HCT116 (cell line): ENCODE measurements at regions not wholly inside any gene's neighbourhood (a gene's known extent, or its start where the extent isn't known, plus 50 kb on each side); places are given as distances from the start of the nearest gene placed in this dataset.

Source experiments
- ATAC-seq: fragments of 200-7000 bp; cut with Tn5 transposase; 2 replicates; pipeline ENCODE4 v1.9.1; 2020; ENCODE audit warnings: mild to moderate bottlenecking, moderate library complexity
- BruUV-seq: library from RNA; stranded (reverse); fragments of 400-500 nt; replicated peaks from 2 replicates; lab custom pipeline; 2021; lab: Mats Ljungman, UMichigan
- CTCF ChIA-PET: fragments of 300-600 bp; sonication (Branson Sonifier 250); formaldehyde crosslinking; loops from one replicate; lab custom pipeline; 2021; ENCODE audit warnings: antibody characterized with exemption; lab: Charles Lee
- POLR2A ChIA-PET: fragments of 300-600, 350-600 bp; sonication (Branson Sonifier 250); formaldehyde crosslinking; loops from one replicate; lab custom pipeline; 2021; ENCODE audit warnings: antibody characterized with exemption; lab: Charles Lee
- RAD21 ChIA-PET, 2 experiments: fragments of 300-600 bp; sonication (Branson Sonifier 250); formaldehyde crosslinking; loops; one replicate each; lab custom pipeline; 2023; ENCODE audit warnings: low total read pairs in 2 of 2; ENCODE audit not compliant: uncharacterized antibody in 2 of 2, unreplicated experiment in 2 of 2, low non-redundant PET in 1 of 2; lab: Charles Lee
- DNase-seq: peaks from one replicate; pipeline ENCODE4 v3.0.0-alpha.2; 2010; ENCODE audit warnings: low read depth, low spot score
- H2AFZ ChIP-seq: fragments of 200-600 bp; shearing (Covaris generic), sonication (generic); 2 replicates; pipeline ENCODE4 v1.6.1; 2017; ENCODE audit warnings: low read depth, mixed run types, mixed read lengths, antibody characterized with exemption, low read length; ENCODE audit not compliant: poor library complexity, severe bottlenecking
- H3K27ac ChIP-seq: 2 replicates; pipeline ENCODE4 v1.5.1; 2012; ENCODE audit warnings: low read depth, low read length
- H3K27me3 ChIP-seq: fragments of 200-600 bp; sonication (generic); 2 replicates; pipeline ENCODE4 v1.6.1; 2016; ENCODE audit warnings: mixed run types, low read length, mixed read lengths; ENCODE audit not compliant: insufficient read depth
- H3K36me3 ChIP-seq, 2 experiments: fragments of 200-500 bp in 1 of 2; fragments of 200-600 bp in 1 of 2; sonication (Bioruptor generic) in 1 of 2; sonication (generic) in 1 of 2; 2 replicates each; pipeline versions ENCODE4 v1.5.1 to v1.6.1; 2014 to 2016; ENCODE audit warnings: low read length in 2 of 2, inconsistent platforms in 1 of 2, mixed read lengths in 1 of 2, mixed run types in 1 of 2; ENCODE audit not compliant: insufficient read depth in 2 of 2, control insufficient read depth in 1 of 2
- H3K4me1 ChIP-seq, 2 experiments: fragments of 200-600 bp in 1 of 2; sonication (generic) in 1 of 2; 2 replicates each; pipeline versions ENCODE4 v1.5.1 to v1.6.1; 2012 to 2017; ENCODE audit warnings: low read length in 2 of 2, inconsistent platforms in 1 of 2, mild to moderate bottlenecking in 1 of 2, mixed read lengths in 1 of 2, mixed run types in 1 of 2, moderate library complexity in 1 of 2; ENCODE audit not compliant: insufficient read depth in 2 of 2, control insufficient read depth in 1 of 2
- H3K4me2 ChIP-seq: fragments of 200-600 bp; sonication (generic); 2 replicates; pipeline ENCODE4 v1.6.1; 2017; ENCODE audit warnings: mixed run types, low read length, mixed read lengths
- H3K4me3 ChIP-seq, 2 experiments: fragments of 200-600 bp in 1 of 2; sonication (generic) in 1 of 2; replicated peaks in 1 of 2; 2 replicates each; pipeline ENCODE4 v1.5.1; 2011 to 2016; ENCODE audit warnings: low read length in 2 of 2, control low read depth in 1 of 2, low read depth in 1 of 2, mild to moderate bottlenecking in 1 of 2, mixed read lengths in 1 of 2, mixed run types in 1 of 2
- H3K79me2 ChIP-seq: fragments of 200-600 bp; sonication (generic); 2 replicates; pipeline ENCODE4 v1.6.1; 2017; ENCODE audit warnings: mild to moderate bottlenecking, mixed run types, low read length, moderate library complexity, mixed read lengths; ENCODE audit not compliant: insufficient read depth
- H3K9ac ChIP-seq: fragments of 200-600 bp; sonication (generic); 2 replicates; pipeline ENCODE4 v1.6.1; 2016; ENCODE audit warnings: low read length, mixed read lengths
- H3K9me2 ChIP-seq: fragments of 200-600 bp; sonication (generic), shearing (Covaris generic); 2 replicates; pipeline ENCODE4 v1.6.1; 2017; ENCODE audit warnings: mixed run types, mild to moderate bottlenecking, moderate library complexity; ENCODE audit not compliant: insufficient read depth
- H3K9me3 ChIP-seq, 2 experiments: fragments of 200-500 bp in 1 of 2; fragments of 200-600 bp in 1 of 2; sonication (Bioruptor generic) in 1 of 2; sonication (generic) in 1 of 2; 2 replicates each; pipeline ENCODE4 v1.6.1; 2014 to 2017; ENCODE audit warnings: low read length in 2 of 2, mixed read lengths in 2 of 2, inconsistent platforms in 1 of 2, low read depth in 1 of 2, mild to moderate bottlenecking in 1 of 2, mixed run types in 1 of 2, moderate library complexity in 1 of 2; ENCODE audit not compliant: control insufficient read depth in 1 of 2, insufficient read depth in 1 of 2
- H4K20me1 ChIP-seq: fragments of 200-600 bp; sonication (generic), shearing (Covaris generic); 2 replicates; pipeline ENCODE4 v1.6.1; 2017; ENCODE audit warnings: mixed run types, mild to moderate bottlenecking, moderate library complexity; ENCODE audit not compliant: insufficient read depth
- CEBPB ChIP-seq: IDR thresholded peaks from 2 replicates; pipeline ENCODE4 v1.6.1; 2012; ENCODE audit warnings: low read depth
- EGR1 ChIP-seq: IDR thresholded peaks from 2 replicates; pipeline ENCODE4 v1.6.1; 2012; ENCODE audit warnings: low read depth
- ELF1 ChIP-seq: IDR thresholded peaks from 2 replicates; pipeline ENCODE4 v1.6.1; 2012; ENCODE audit warnings: low read depth, borderline replicate concordance
- FOSL1 ChIP-seq: IDR thresholded peaks from 2 replicates; pipeline ENCODE4 v1.6.1; 2012; ENCODE audit warnings: low read depth
- JUND ChIP-seq: IDR thresholded peaks from 2 replicates; pipeline ENCODE4 v1.6.1; 2012
- POLR2A ChIP-seq: IDR thresholded peaks from 2 replicates; pipeline ENCODE4 v1.7.0; 2011; ENCODE audit warnings: borderline replicate concordance; ENCODE audit not compliant: insufficient read depth, insufficient read length; ENCODE audit errors: extremely low read depth
- RAD21 ChIP-seq: IDR thresholded peaks from 2 replicates; pipeline ENCODE4 v1.6.1; 2012; ENCODE audit warnings: low read depth, mild to moderate bottlenecking
- SIN3A ChIP-seq: IDR thresholded peaks from 2 replicates; pipeline ENCODE4 v1.6.1; 2012; ENCODE audit warnings: low read depth
- SP1 ChIP-seq: IDR thresholded peaks from 2 replicates; pipeline ENCODE4 v1.6.1; 2012; ENCODE audit warnings: low read depth
- SRF ChIP-seq: IDR thresholded peaks from 2 replicates; pipeline ENCODE4 v1.6.1; 2012; ENCODE audit warnings: low read depth
- TCF7L2 ChIP-seq: IDR thresholded peaks from 2 replicates; pipeline ENCODE4 v1.7.0; 2011; ENCODE audit warnings: borderline replicate concordance, inconsistent platforms; ENCODE audit not compliant: insufficient read depth, insufficient read length; ENCODE audit errors: extremely low read depth
- YY1 ChIP-seq: IDR thresholded peaks from 2 replicates; pipeline ENCODE4 v1.6.1; 2011; ENCODE audit warnings: low read length, low read depth, moderate library complexity, mild to moderate bottlenecking; ENCODE audit not compliant: insufficient replicate concordance; ENCODE audit errors: extremely low read depth
- intact Hi-C: fragments of 100-400 bp; cut with micrococcal nuclease; formaldehyde crosslinking; loops from 2 replicates; pipeline ENCODE4 v1.10.0; 2022
- TF ChIP-seq, protein P1 (sequence below): IDR thresholded peaks from 2 replicates; pipeline ENCODE4 v1.6.1; 2011; ENCODE audit warnings: mild to moderate bottlenecking, low read length, moderate library complexity; ENCODE audit not compliant: insufficient replicate concordance; ENCODE audit errors: extremely low read depth
- TF ChIP-seq, protein P2 (sequence below): IDR thresholded peaks from 2 replicates; pipeline ENCODE4 v1.6.1; 2012
- TF ChIP-seq, protein P3 (sequence below): IDR thresholded peaks from 2 replicates; pipeline ENCODE4 v1.6.1; 2012; ENCODE audit warnings: low read depth

DNA sequence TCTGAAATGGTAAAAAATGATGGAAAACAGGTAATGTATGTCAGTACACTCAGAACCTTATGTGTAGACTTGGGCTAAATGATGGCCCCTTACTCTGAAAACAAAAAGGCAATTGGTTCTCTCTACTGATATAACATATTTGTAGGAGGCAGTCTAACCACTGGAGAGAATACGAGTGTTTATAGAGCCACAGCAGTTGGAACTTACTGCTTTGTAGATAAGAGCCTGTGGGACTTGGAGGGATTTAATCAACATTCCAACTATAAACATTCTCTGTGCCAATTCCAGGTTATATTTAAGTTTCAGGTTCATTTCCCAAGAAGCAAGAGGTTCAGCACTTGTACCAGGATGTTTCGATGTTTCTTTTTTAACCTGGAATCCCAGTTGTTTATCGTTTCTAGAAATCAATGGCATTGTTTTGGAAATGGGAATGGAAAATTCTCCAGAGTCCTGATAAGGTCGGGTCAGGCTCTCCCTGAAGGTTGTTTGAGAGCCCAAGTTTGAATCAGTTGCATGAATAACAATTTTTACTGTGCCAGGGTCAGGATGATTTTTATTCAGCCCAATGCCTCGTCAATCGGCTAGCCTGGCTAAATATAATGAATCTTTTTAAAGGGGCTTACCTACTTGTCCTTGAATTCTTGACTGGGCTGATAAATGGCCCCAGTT lies 278.4 kb upstream of the FAM98A start:
- H3K79me2 ChIP-seq: no peaks in the 10 kb centered on the region
- POLR2A ChIA-PET: no interaction called here
- no peaks in the 10 kb centered on the region for H3K9me2 ChIP-seq
- ATAC-seq: no peak
- H3K27ac ChIP-seq: no peak overlapping the region
- no peaks in the 10 kb centered on the region for H4K20me1 ChIP-seq
- no peak overlapping the region for H3K4me2 ChIP-seq
- H3K36me3 ChIP-seq: no peaks in the 10 kb centered on the region
- CTCF ChIA-PET: no interaction called here
- no peak overlapping the region for H3K4me3 ChIP-seq
- TF ChIP-seq, protein P1, sequence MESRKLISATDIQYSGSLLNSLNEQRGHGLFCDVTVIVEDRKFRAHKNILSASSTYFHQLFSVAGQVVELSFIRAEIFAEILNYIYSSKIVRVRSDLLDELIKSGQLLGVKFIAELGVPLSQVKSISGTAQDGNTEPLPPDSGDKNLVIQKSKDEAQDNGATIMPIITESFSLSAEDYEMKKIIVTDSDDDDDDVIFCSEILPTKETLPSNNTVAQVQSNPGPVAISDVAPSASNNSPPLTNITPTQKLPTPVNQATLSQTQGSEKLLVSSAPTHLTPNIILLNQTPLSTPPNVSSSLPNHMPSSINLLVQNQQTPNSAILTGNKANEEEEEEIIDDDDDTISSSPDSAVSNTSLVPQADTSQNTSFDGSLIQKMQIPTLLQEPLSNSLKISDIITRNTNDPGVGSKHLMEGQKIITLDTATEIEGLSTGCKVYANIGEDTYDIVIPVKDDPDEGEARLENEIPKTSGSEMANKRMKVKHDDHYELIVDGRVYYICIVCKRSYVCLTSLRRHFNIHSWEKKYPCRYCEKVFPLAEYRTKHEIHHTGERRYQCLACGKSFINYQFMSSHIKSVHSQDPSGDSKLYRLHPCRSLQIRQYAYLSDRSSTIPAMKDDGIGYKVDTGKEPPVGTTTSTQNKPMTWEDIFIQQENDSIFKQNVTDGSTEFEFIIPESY: no peak
- no peak for TF ChIP-seq SP1
- no peak for TF ChIP-seq SRF
- no peak for TF ChIP-seq YY1
- TF ChIP-seq SIN3A: no peak
- TF ChIP-seq JUND: no peak
- TF ChIP-seq ELF1: no peak
- no TSS peak for BruUV-seq
- H3K27me3 ChIP-seq: no peaks in the 10 kb centered on the region
- RAD21 ChIA-PET: no interaction called here
- intact Hi-C loops: no loop called here
- H3K4me1 ChIP-seq: no peaks in the 10 kb centered on the region
- DNase-seq: no peak
- no peak overlapping the region for H3K9ac ChIP-seq
- no peaks in the 10 kb centered on the region for H3K9me3 ChIP-seq
- no peak overlapping the region for H2AFZ ChIP-seq

DNA sequence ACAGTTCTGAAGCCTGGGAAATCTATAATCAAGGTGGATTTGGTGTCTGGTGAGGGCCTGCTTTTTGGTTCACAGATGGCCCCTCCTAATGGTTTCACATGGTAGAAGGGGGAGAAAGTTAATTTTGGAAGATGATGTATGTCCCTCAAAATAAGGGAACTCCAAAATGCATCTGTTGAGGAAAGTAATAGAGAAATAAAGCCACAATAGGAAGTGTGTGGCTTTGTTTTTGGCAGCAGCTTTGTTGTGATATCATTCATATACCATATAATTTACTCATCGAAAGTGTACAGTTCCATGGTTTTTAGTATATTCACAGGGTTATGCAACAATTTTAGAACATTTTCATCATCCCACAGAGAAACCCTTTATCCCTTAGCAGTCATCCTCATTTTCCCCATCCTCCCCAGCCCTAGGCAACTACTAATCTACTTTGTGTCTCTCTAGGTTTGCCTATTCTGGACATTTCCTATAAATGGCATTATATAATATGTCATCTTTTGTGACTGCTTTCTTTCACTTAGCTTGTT lies 274.0 kb upstream of the FAM98A start:
- H3K4me1 ChIP-seq: no peaks in the 10 kb centered on the region
- H3K79me2 ChIP-seq: no peaks in the 10 kb centered on the region
- H3K27me3 ChIP-seq: no peaks in the 10 kb centered on the region
- TF ChIP-seq SP1: no peak
- TF ChIP-seq ELF1: no peak
- no peak for TF ChIP-seq SIN3A
- no peak for TF ChIP-seq EGR1
- no peak for TF ChIP-seq CEBPB
- TF ChIP-seq, protein P2, sequence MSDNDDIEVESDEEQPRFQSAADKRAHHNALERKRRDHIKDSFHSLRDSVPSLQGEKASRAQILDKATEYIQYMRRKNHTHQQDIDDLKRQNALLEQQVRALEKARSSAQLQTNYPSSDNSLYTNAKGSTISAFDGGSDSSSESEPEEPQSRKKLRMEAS: no peak
- TF ChIP-seq RAD21: no peak
- TF ChIP-seq, protein P3, sequence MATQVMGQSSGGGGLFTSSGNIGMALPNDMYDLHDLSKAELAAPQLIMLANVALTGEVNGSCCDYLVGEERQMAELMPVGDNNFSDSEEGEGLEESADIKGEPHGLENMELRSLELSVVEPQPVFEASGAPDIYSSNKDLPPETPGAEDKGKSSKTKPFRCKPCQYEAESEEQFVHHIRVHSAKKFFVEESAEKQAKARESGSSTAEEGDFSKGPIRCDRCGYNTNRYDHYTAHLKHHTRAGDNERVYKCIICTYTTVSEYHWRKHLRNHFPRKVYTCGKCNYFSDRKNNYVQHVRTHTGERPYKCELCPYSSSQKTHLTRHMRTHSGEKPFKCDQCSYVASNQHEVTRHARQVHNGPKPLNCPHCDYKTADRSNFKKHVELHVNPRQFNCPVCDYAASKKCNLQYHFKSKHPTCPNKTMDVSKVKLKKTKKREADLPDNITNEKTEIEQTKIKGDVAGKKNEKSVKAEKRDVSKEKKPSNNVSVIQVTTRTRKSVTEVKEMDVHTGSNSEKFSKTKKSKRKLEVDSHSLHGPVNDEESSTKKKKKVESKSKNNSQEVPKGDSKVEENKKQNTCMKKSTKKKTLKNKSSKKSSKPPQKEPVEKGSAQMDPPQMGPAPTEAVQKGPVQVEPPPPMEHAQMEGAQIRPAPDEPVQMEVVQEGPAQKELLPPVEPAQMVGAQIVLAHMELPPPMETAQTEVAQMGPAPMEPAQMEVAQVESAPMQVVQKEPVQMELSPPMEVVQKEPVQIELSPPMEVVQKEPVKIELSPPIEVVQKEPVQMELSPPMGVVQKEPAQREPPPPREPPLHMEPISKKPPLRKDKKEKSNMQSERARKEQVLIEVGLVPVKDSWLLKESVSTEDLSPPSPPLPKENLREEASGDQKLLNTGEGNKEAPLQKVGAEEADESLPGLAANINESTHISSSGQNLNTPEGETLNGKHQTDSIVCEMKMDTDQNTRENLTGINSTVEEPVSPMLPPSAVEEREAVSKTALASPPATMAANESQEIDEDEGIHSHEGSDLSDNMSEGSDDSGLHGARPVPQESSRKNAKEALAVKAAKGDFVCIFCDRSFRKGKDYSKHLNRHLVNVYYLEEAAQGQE: no peak
- no peak for TF ChIP-seq FOSL1
- no peak for TF ChIP-seq POLR2A
- TF ChIP-seq YY1: no peak
- no peak for TF ChIP-seq TCF7L2
- TF ChIP-seq, all 23 proteins: peak for 0
- H3K9ac ChIP-seq: no peak overlapping the region
- no peak for DNase-seq
- BruUV-seq: no TSS peak
- no peak overlapping the region for H3K4me3 ChIP-seq
- 0 out of 4 replicates have a peak, but pooled peaks cover 0 to 4% of the 10 kb centered on the region in 2 experiments for H3K9me3 ChIP-seq
- no peaks in the 10 kb centered on the region for H3K36me3 ChIP-seq
- H4K20me1 ChIP-seq: no peaks in the 10 kb centered on the region
- no peak overlapping the region for H3K4me2 ChIP-seq
- H2AFZ ChIP-seq: no peak overlapping the region
- intact Hi-C loops: no loop called here
- ChIA-PET CTCF (no interaction called here), RAD21 (no interaction called here), POLR2A (no interaction called here)
- no peaks in the 10 kb centered on the region for H3K9me2 ChIP-seq
- no peak for ATAC-seq
- H3K27ac ChIP-seq: no peak overlapping the region
